CD4-positive, alpha-beta T cell (primary cell): ENCODE measurements at regions not wholly inside any gene's neighbourhood (a gene's known extent, or its start where the extent isn't known, plus 50 kb on each side); places are given as distances from the start of the nearest gene placed in this dataset.

Source experiments
- ATAC-seq: fragments of 200-7000 bp; cut with Tn5 transposase; one replicate; pipeline ENCODE4 v1.10.0; 2022; ENCODE audit warnings: mild to moderate bottlenecking; ENCODE audit not compliant: poor library complexity
- CTCF ChIA-PET: fragments of 350-600 bp; sonication (Branson Sonifier 250); formaldehyde crosslinking; loops from one replicate; lab custom pipeline; 2021; ENCODE audit warnings: antibody characterized with exemption, inconsistent platforms; lab: Charles Lee
- POLR2A ChIA-PET: fragments of 350-600 bp; sonication (Branson Sonifier 250); formaldehyde crosslinking; loops from one replicate; lab custom pipeline; 2021; ENCODE audit warnings: antibody characterized with exemption, inconsistent platforms; lab: Charles Lee
- DNase-seq, 14 experiments: peaks; one replicate each; pipeline ENCODE4 v3.0.0-alpha.2; 2013 to 2020; ENCODE audit warnings: mixed read lengths in 2 of 14
- H3K27ac ChIP-seq, 2 donors: one replicate each; pipeline versions ENCODE4 v1.5.1 to v1.7.0; 2013; ENCODE audit warnings: low read length in 2 of 2, low read depth in 1 of 2, mild to moderate bottlenecking in 1 of 2
- H3K27me3 ChIP-seq, 2 experiments: 1 replicate in 1 of 2; 2 replicates in 1 of 2; pipeline versions ENCODE4 v1.6.1 to v1.7.0; 2013; ENCODE audit warnings: low read length in 2 of 2, control low read depth in 1 of 2, mild to moderate bottlenecking in 1 of 2, moderate library complexity in 1 of 2; ENCODE audit not compliant: insufficient read depth in 2 of 2, control insufficient read depth in 1 of 2
- H3K36me3 ChIP-seq: one replicate; pipeline ENCODE4 v1.6.1; 2013; ENCODE audit warnings: low read length, control low read depth; ENCODE audit not compliant: insufficient read depth
- H3K4me1 ChIP-seq: one replicate; pipeline ENCODE4 v1.6.1; 2013; ENCODE audit warnings: low read length, control low read depth; ENCODE audit not compliant: insufficient read depth
- H3K4me3 ChIP-seq: one replicate; pipeline ENCODE4 v1.5.1; 2013; ENCODE audit warnings: mild to moderate bottlenecking, low read length, moderate library complexity
- H3K9me3 ChIP-seq, 2 experiments: 1 replicate in 1 of 2; 2 replicates in 1 of 2; pipeline versions ENCODE4 v1.6.1 to v1.7.0; 2013; ENCODE audit warnings: low read length in 2 of 2, mild to moderate bottlenecking in 2 of 2, control low read depth in 1 of 2, moderate library complexity in 1 of 2; ENCODE audit not compliant: control insufficient read depth in 1 of 2, insufficient read depth in 1 of 2
- H3K27ac Mint-ChIP-seq: one replicate; pipeline ENCODE4 v1.8.0; 2020; ENCODE audit warnings: mixed read lengths
- H3K27me3 Mint-ChIP-seq: one replicate; pipeline ENCODE4 v1.8.0; 2021; ENCODE audit warnings: mixed read lengths
- H3K36me3 Mint-ChIP-seq: one replicate; pipeline ENCODE4 v1.8.0; 2021; ENCODE audit warnings: low read depth, mixed read lengths
- H3K4me1 Mint-ChIP-seq: one replicate; pipeline ENCODE4 v1.8.0; 2021; ENCODE audit warnings: low read depth, mixed read lengths
- H3K4me3 Mint-ChIP-seq: one replicate; pipeline ENCODE4 v1.8.0; 2020; ENCODE audit warnings: mild to moderate bottlenecking, mixed read lengths
- H3K9me3 Mint-ChIP-seq: one replicate; pipeline ENCODE4 v1.8.0; 2020; ENCODE audit warnings: mixed read lengths
- CTCF ChIP-seq: fragments of 200-600 bp; IDR thresholded peaks from one replicate; pipeline ENCODE4 v1.8.0; 2022; ENCODE audit warnings: antibody characterized with exemption, mild to moderate bottlenecking
- intact Hi-C, 2 experiments: fragments of 100-400 bp; cut with DNase I in 1 of 2; cut with micrococcal nuclease in 1 of 2; formaldehyde crosslinking; loops; one replicate each; pipeline versions ENCODE4 v1.15.1 to v1.9.0; 2023 to 2025; cut with DNase I, micrococcal nuclease

DNA sequence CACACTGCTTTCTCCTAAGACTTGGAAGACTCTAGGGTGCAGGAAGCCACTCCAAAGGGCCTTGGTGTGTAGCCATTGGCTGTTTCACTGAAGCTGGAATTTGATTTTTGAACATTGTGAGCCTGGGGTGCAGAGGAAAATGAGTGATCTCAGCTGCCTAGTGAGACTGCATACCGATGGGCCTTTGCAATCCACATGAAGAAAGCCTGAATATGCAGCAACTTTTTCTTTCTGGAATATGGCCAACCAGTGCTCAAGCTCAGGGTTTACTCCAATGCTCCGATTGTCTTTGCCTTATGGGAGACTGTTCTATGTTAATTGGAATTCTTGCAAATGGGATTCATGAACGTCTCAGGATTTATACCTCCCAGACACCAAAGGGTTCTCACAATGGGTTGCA is 242.6 kb downstream of the DOK5 start:
- H3K27ac Mint-ChIP-seq: no peak overlapping the region
- CTCF ChIA-PET: no interaction called here
- no peaks in the 10 kb centered on the region for H3K9me3 Mint-ChIP-seq
- DNase-seq (no peak), ATAC-seq (no peak)
- Histone ChIP-seq H3K27ac (no peak overlapping the region), H3K27me3 (peaks cover 0 to 3% of the 10 kb centered on the region in 2 experiments), H3K9me3 (no peaks in the 10 kb centered on the region), H3K36me3 (no peaks in the 10 kb centered on the region), H3K4me3 (no peak overlapping the region), H3K4me1 (no peaks in the 10 kb centered on the region)
- H3K4me3 Mint-ChIP-seq: no peak overlapping the region
- H3K27me3 Mint-ChIP-seq: peaks cover 12% of the 10 kb centered on the region
- H3K4me1 Mint-ChIP-seq: no peaks in the 10 kb centered on the region
- H3K36me3 Mint-ChIP-seq: no peaks in the 10 kb centered on the region
- intact Hi-C loops: no loop called here
- no peak for TF ChIP-seq CTCF
- POLR2A ChIA-PET: no interaction called here

DNA sequence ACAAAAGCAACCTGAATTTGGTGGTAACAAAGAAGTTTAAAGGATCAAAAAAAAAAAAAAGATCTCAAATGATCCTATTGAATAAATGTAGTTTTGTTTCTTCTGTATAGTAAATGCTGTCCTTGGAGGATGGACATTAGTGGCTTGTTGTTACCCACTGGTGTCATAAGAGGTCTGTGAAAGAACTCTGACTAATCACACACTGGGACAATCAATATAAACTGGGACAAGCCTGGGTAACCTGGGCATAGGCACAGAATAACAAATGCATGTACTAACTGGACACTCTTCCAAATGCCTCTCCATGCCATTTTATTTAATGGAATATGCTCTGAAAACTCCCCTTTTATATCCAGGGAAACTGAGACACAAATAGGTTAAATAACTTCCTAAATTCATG is 241.4 kb downstream of the DOK5 start:
- ATAC-seq: no peak
- TF ChIP-seq CTCF: no peak
- intact Hi-C loops: no loop called here

GRCh38 chr20:54716174-54716747 is 240.9 kb downstream of the DOK5 start:
- intact Hi-C loops: no loop called here
- Mint-ChIP-seq H3K36me3 (no peaks in the 10 kb centered on the region), H3K27ac (no peak overlapping the region), H3K9me3 (no peaks in the 10 kb centered on the region), H3K4me1 (no peaks in the 10 kb centered on the region), H3K4me3 (no peak overlapping the region), H3K27me3 (peaks cover 18% of the 10 kb centered on the region)
- POLR2A ChIA-PET: no interaction called here
- CTCF ChIA-PET: no interaction called here
- no peaks in the 10 kb centered on the region for H3K4me1 ChIP-seq
- H3K27ac ChIP-seq: no peak overlapping the region
- H3K36me3 ChIP-seq: no peaks in the 10 kb centered on the region
- ATAC-seq (no peak), DNase-seq (no peak)
- no peak overlapping the region for H3K4me3 ChIP-seq
- H3K9me3 ChIP-seq: no peaks in the 10 kb centered on the region
- no peak for TF ChIP-seq CTCF
- peaks cover 0 to 3% of the 10 kb centered on the region in 2 experiments for H3K27me3 ChIP-seq

More for the DNA sequence above, 241.4 kb downstream of the DOK5 start:
- Mint-ChIP-seq H3K4me3 (no peak overlapping the region), H3K27me3 (peaks cover 18% of the 10 kb centered on the region), H3K4me1 (no peaks in the 10 kb centered on the region), H3K9me3 (no peaks in the 10 kb centered on the region), H3K36me3 (no peaks in the 10 kb centered on the region), H3K27ac (no peak overlapping the region)
- Histone ChIP-seq H3K27me3 (peaks cover 0 to 3% of the 10 kb centered on the region in 2 experiments), H3K9me3 (no peaks in the 10 kb centered on the region), H3K4me1 (no peaks in the 10 kb centered on the region), H3K4me3 (no peak overlapping the region), H3K27ac (no peak overlapping the region), H3K36me3 (no peaks in the 10 kb centered on the region)
- ChIA-PET POLR2A (no interaction called here), CTCF (no interaction called here)
- no peak for DNase-seq
